Endothelial cell (in vitro differentiated cells): ENCODE measurements at regions not wholly inside any gene's neighbourhood (a gene's known extent, or its start where the extent isn't known, plus 50 kb on each side); places are given as distances from the start of the nearest gene placed in this dataset.
"Not testable (repeated sequence)": the region's sequence is repeated elsewhere in the genome, so short reads cannot be mapped to it uniquely, and the experiment has no call there.

Experiments
- DNase-seq: peaks from one replicate; pipeline ENCODE4 v3.0.0; 2021; ENCODE audit warnings: low spot score
- H3K27ac Mint-ChIP-seq: one replicate; pipeline ENCODE4 v1.8.0; 2021; ENCODE audit warnings: mixed read lengths, inconsistent platforms; ENCODE audit not compliant: unreplicated experiment
- H3K27me3 Mint-ChIP-seq: one replicate; pipeline ENCODE4 v1.8.0; 2021; ENCODE audit warnings: mild to moderate bottlenecking, moderate library complexity, mixed read lengths, inconsistent platforms; ENCODE audit not compliant: unreplicated experiment
- H3K36me3 Mint-ChIP-seq: one replicate; pipeline ENCODE4 v1.8.0; 2021; ENCODE audit warnings: mild to moderate bottlenecking, low read depth, mixed read lengths, inconsistent platforms; ENCODE audit not compliant: unreplicated experiment
- H3K4me1 Mint-ChIP-seq: one replicate; pipeline ENCODE4 v1.8.0; 2021; ENCODE audit warnings: mild to moderate bottlenecking, mixed read lengths, inconsistent platforms; ENCODE audit not compliant: unreplicated experiment
- H3K4me3 Mint-ChIP-seq: one replicate; pipeline ENCODE4 v1.8.0; 2021; ENCODE audit warnings: mild to moderate bottlenecking, mixed read lengths, inconsistent platforms; ENCODE audit not compliant: unreplicated experiment
- H3K9me3 Mint-ChIP-seq: one replicate; pipeline ENCODE4 v1.8.0; 2021; ENCODE audit warnings: mixed read lengths, inconsistent platforms; ENCODE audit not compliant: unreplicated experiment
- TF ChIP-seq, protein P1 (sequence below): fragments of 200-600 bp; sonication (generic); IDR thresholded peaks from one replicate; pipeline ENCODE4 v1.5.0; 2021; ENCODE audit warnings: antibody characterized with exemption; ENCODE audit not compliant: unreplicated experiment

DNA sequence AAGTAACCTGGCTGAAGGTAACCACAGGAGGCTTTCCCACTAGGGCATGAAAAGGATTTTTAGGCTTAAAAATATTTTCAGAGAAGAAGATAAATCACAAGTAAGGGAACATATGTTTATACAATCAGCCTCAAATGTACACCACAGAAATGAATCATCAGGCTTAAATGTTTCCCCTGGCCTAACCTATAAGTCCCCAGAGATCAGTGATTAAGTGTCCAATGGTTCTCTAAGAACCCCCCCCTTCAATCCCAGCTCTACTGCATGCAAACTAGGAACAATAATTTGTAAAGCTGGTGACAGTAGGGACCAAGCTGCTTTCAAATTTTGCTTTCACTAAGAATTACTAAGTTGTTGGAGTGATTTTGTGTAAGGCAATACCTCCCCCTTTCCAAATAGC lies 431.6 kb upstream of the LMCD1 start:
- Mint-ChIP-seq H3K4me1 (no peaks in the 10 kb centered on the region), H3K27ac (no peak overlapping the region)

DNA sequence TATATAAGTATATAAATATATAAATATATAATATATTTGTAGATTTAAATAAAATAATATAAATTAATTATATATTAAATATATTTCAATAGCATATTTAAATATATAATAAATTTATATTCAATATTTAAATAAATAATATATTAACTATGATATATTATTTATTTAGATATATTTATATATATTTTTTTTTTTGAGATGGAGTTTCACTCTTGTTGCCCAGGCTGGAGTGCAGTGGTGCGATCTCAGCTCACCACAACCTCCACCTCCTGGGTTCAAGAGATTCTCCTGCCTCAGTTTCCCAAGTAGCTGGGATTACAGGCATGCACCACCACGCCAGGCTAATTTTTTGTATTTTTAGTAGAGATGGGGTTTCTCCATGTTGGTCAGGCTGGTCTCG lies 426.9 kb upstream of the LMCD1 start:
- not testable (repeated sequence) for H3K27ac Mint-ChIP-seq, DNase-seq, H3K27me3 Mint-ChIP-seq, H3K4me3 Mint-ChIP-seq, H3K9me3 Mint-ChIP-seq, H3K4me1 Mint-ChIP-seq, H3K36me3 Mint-ChIP-seq

More for the DNA sequence above, 431.6 kb upstream of the LMCD1 start:
- no peak for DNase-seq
- Mint-ChIP-seq H3K36me3 (no peaks in the 10 kb centered on the region), H3K9me3 (peaks cover 5% of the 10 kb centered on the region), H3K27me3 (peaks cover 2% of the 10 kb centered on the region), H3K4me3 (no peak overlapping the region)
- TF ChIP-seq, protein P1, sequence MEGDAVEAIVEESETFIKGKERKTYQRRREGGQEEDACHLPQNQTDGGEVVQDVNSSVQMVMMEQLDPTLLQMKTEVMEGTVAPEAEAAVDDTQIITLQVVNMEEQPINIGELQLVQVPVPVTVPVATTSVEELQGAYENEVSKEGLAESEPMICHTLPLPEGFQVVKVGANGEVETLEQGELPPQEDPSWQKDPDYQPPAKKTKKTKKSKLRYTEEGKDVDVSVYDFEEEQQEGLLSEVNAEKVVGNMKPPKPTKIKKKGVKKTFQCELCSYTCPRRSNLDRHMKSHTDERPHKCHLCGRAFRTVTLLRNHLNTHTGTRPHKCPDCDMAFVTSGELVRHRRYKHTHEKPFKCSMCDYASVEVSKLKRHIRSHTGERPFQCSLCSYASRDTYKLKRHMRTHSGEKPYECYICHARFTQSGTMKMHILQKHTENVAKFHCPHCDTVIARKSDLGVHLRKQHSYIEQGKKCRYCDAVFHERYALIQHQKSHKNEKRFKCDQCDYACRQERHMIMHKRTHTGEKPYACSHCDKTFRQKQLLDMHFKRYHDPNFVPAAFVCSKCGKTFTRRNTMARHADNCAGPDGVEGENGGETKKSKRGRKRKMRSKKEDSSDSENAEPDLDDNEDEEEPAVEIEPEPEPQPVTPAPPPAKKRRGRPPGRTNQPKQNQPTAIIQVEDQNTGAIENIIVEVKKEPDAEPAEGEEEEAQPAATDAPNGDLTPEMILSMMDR = no peak

DNA sequence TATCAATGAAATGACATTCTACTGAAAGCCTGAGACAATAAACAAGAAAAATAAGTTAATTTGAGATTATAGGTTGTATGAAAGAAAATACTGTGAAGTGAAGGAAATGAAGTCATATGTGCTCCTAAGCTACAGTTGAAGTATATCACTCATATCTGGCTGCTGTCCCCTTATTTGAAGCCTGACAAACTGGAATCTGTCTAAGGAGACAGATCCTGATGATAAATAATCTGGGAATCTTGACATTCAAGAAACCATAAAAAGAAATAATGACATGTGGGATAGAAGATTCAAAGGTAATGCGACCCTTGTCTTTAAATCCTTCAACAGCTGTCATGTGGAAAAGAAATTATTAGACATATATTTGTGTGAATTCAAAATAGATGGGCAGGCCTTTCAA lies 424.5 kb upstream of the LMCD1 start:
- DNase-seq = no peak
- H3K36me3 Mint-ChIP-seq = no peaks in the 10 kb centered on the region
- no peak overlapping the region for H3K4me3 Mint-ChIP-seq
- no peaks in the 10 kb centered on the region for H3K9me3 Mint-ChIP-seq
- TF ChIP-seq, protein P1 = no peak
- no peaks in the 10 kb centered on the region for H3K27me3 Mint-ChIP-seq
- H3K27ac Mint-ChIP-seq = no peak overlapping the region
- H3K4me1 Mint-ChIP-seq = no peaks in the 10 kb centered on the region

DNA sequence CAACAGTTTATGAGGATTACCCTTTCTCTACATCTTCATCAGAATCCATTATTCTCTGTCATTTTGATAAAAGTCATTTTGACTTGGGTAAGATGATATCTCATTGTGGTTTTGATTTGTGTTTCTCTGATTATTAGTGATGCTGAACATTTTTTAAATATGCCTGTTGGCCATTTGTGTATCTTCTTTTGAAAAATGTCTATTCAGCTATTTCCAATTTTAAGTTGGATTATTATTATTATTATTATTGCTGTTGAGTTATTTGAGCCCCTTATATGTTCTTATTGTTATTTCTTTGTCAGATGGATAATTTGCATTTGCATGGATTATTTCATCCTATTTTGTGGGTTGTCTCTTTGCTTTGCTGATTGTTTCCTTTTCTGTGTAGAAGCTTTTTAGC lies 421.2 kb upstream of the LMCD1 start:
- Mint-ChIP-seq H3K36me3 (no peaks in the 10 kb centered on the region), H3K27me3 (no peaks in the 10 kb centered on the region), H3K9me3 (no peaks in the 10 kb centered on the region), H3K4me3 (no peak overlapping the region), H3K4me1 (no peaks in the 10 kb centered on the region), H3K27ac (no peak overlapping the region)
- TF ChIP-seq, protein P1 = no peak
- DNase-seq = no peak

DNA sequence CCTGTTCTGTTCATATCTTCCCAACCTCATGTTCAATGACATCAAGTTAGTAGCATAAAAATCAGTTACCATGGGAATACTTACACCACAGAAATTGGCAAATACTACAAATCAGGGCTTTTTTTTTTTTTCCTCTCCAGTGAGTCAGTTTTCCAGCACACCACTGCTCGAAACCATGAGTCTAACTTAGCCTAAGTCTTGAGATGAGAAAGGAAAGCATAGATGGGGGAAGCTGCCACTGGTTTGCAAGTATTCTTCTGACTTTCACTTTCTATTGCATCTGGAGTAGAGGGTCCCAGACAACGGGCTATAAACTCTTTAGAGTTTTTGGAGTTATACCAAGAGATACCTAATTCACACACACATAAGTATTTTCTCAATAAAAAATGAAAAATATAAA lies 416.1 kb upstream of the LMCD1 start:
- DNase-seq = no peak
- TF ChIP-seq, protein P1 = no peak
- Mint-ChIP-seq H3K27ac (no peak overlapping the region), H3K27me3 (no peaks in the 10 kb centered on the region), H3K9me3 (no peaks in the 10 kb centered on the region), H3K4me3 (no peak overlapping the region), H3K36me3 (no peaks in the 10 kb centered on the region), H3K4me1 (no peaks in the 10 kb centered on the region)

DNA sequence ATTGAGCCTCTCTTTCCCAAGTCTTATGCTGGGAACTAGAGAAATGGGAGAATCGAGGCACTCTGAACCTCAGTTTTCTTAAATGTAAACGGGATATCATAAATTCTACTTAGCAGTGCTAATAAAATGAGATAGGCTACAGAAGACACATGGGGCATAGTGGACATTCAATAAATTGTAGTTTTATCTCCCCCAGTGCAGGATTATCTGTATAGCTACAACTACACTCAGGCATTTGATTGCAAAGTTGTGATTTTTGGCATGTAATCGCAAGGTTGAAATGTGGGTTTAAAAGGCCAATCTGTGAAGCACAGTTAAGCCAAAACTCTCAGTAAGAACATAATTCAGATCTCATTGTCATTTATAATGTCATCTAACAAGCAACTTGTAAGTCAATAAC lies 413.7 kb upstream of the LMCD1 start:
- Mint-ChIP-seq H3K27ac (no peak overlapping the region), H3K4me1 (no peaks in the 10 kb centered on the region), H3K27me3 (no peaks in the 10 kb centered on the region), H3K9me3 (no peaks in the 10 kb centered on the region), H3K4me3 (no peak overlapping the region), H3K36me3 (no peaks in the 10 kb centered on the region)
- TF ChIP-seq, protein P1 = no peak
- no peak for DNase-seq
